SU-DHL-6 (cell line): ENCODE measurements at regions not wholly inside any gene's neighbourhood (a gene's known extent, or its start where the extent isn't known, plus 50 kb on each side); places are given as distances from the start of the nearest gene placed in this dataset.

Experiments
- H2AFZ ChIP-seq: fragments of 200-600 bp; sonication (generic); 2 replicates; pipeline ENCODE4 v1.6.1; 2014; ENCODE audit warnings: low read depth, mild to moderate bottlenecking, moderate library complexity, mixed read lengths, antibody characterized with exemption, low read length; ENCODE audit not compliant: severe bottlenecking
- H3F3A ChIP-seq: fragments of 200-600 bp; shearing (Covaris generic); 2 replicates; pipeline ENCODE4 v1.6.0; 2016; ENCODE audit warnings: antibody characterized with exemption, mild to moderate bottlenecking; ENCODE audit not compliant: insufficient read depth
- H3K27ac ChIP-seq: fragments of 200-600 bp; sonication (generic); 2 replicates; pipeline ENCODE4 v1.5.1; 2016; ENCODE audit warnings: low read depth, mild to moderate bottlenecking, low read length, moderate library complexity, mixed read lengths
- H3K27me3 ChIP-seq: fragments of 200-600 bp; sonication (generic), shearing (Covaris generic); 2 replicates; pipeline ENCODE4 v1.6.0; 2014; ENCODE audit warnings: mild to moderate bottlenecking, low read length
- H3K36me3 ChIP-seq: fragments of 200-600 bp; sonication (generic); 2 replicates; pipeline ENCODE4 v1.6.1; 2014; ENCODE audit warnings: mild to moderate bottlenecking, low read length, mixed read lengths
- H3K4me2 ChIP-seq: fragments of 300-600, 200-600 bp; shearing (Covaris generic), sonication (generic); 2 replicates; pipeline ENCODE4 v1.6.0; 2014; ENCODE audit warnings: low read length, low read depth, mild to moderate bottlenecking; ENCODE audit not compliant: poor library complexity, severe bottlenecking
- H3K4me3 ChIP-seq: fragments of 200-600 bp; sonication (generic); 2 replicates; pipeline ENCODE4 v1.5.1; 2014; ENCODE audit warnings: antibody characterized with exemption, low read length, mild to moderate bottlenecking, mixed read lengths; ENCODE audit not compliant: insufficient read depth, poor library complexity, severe bottlenecking
- H3K79me2 ChIP-seq: fragments of 200-600 bp; sonication (generic); 2 replicates; pipeline ENCODE4 v1.6.1; 2014; ENCODE audit warnings: mild to moderate bottlenecking, low read length, moderate library complexity; ENCODE audit not compliant: insufficient read depth
- H3K9ac ChIP-seq: fragments of 200-600 bp; sonication (generic); 2 replicates; pipeline ENCODE4 v1.7.0; 2014; ENCODE audit warnings: mild to moderate bottlenecking, low read length
- H3K9me2 ChIP-seq: fragments of 200-600 bp; sonication (generic); replicated peaks from 2 replicates; pipeline ENCODE4 v1.6.1; 2014; ENCODE audit warnings: low read length; ENCODE audit not compliant: insufficient read depth
- H3K9me3 ChIP-seq: fragments of 200-600 bp; sonication (generic); 2 replicates; pipeline ENCODE4 v1.6.1; 2014; ENCODE audit warnings: low read length, mixed read lengths; ENCODE audit not compliant: insufficient read depth
- H4K20me1 ChIP-seq: fragments of 200-600 bp; sonication (generic); 2 replicates; pipeline ENCODE4 v1.6.1; 2014; ENCODE audit warnings: low read depth, mild to moderate bottlenecking, antibody characterized with exemption, low read length, moderate library complexity, mixed read lengths
- CTCF ChIP-seq: fragments of 200-600 bp; sonication (generic); IDR thresholded peaks from one replicate; pipeline ENCODE4 v1.5.1; 2017; ENCODE audit warnings: antibody characterized with exemption, mild to moderate bottlenecking, low read length, moderate library complexity; ENCODE audit not compliant: insufficient read depth, poor library complexity, severe bottlenecking
- EZH2phosphoT487 ChIP-seq: fragments of 200-600 bp; sonication (generic), shearing (Covaris generic); conservative IDR thresholded peaks from 2 replicates; pipeline ENCODE4 v1.6.1; 2018; ENCODE audit warnings: mild to moderate bottlenecking, antibody characterized with exemption, low read length, moderate library complexity, mixed read lengths

GRCh38 chr16:73775841-73776388 lies 520.7 kb upstream of the PSMD7 start:
- Histone ChIP-seq H3F3A (no peaks in the 10 kb centered on the region), H3K9me2 (no peaks in the 10 kb centered on the region), H2AFZ (no peak overlapping the region), H3K27me3 (no peaks in the 10 kb centered on the region), H3K27ac (no peak overlapping the region), H3K9me3 (no peaks in the 10 kb centered on the region), H3K4me3 (no peak overlapping the region), H3K4me2 (no peak overlapping the region), H4K20me1 (no peaks in the 10 kb centered on the region), H3K36me3 (no peaks in the 10 kb centered on the region), H3K9ac (no peak overlapping the region), H3K79me2 (no peaks in the 10 kb centered on the region)
- TF ChIP-seq CTCF: no peak
- TF ChIP-seq EZH2phosphoT487: no peak

DNA sequence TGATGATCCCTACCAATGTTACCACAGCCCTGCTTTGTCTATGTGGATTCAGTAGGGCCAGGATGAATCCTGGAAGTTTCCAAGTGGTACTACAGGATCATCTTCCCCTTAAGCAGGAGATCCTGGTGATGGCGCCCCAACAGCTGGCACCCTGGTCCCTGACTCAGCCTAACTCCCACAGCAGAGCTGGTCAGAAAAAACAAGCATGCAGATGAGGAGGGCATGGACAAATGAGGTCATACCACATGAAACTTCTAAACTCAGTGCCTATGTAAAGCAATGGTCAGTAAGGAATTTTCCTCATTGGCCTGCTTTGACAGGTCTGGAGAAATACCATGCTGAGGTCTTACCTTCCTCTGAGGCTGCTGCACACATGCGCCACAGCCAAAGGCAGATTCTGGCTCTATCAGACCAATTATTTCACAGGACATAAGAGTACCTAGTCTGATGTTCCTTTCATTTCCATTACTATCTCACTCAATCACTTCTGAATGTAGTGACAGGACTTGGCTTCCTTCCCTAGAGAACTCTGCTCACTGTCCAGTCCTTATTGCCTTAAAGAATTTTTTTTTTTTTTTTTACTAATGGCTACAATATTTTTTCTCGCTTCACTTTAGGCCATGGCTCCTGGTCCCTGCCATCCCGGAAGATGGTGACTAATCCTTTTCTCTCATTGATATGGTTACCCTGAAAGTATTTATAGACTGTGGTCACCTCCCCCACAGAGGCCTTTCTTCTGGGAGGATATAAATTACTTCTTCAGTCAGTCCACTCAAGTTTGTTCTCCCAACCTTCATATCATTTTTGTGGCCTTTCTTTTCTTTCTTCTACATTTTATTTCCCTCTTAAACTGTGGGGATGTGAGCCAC lies 525.2 kb upstream of the PSMD7 start:
- Histone ChIP-seq H3K9ac (no peak overlapping the region), H3F3A (no peaks in the 10 kb centered on the region), H3K4me3 (no peak overlapping the region), H2AFZ (no peak overlapping the region), H4K20me1 (no peaks in the 10 kb centered on the region), H3K36me3 (no peaks in the 10 kb centered on the region), H3K79me2 (no peaks in the 10 kb centered on the region), H3K9me3 (no peaks in the 10 kb centered on the region), H3K4me2 (no peak overlapping the region), H3K27ac (no peak overlapping the region), H3K27me3 (no peaks in the 10 kb centered on the region), H3K9me2 (no peaks in the 10 kb centered on the region)
- TF ChIP-seq EZH2phosphoT487 (no peak), CTCF (no peak)

- Histone ChIP-seq H3K27ac (no peak overlapping the region), H3F3A (no peaks in the 10 kb centered on the region), H3K79me2 (no peaks in the 10 kb centered on the region), H3K36me3 (no peaks in the 10 kb centered on the region), H4K20me1 (no peaks in the 10 kb centered on the region), H2AFZ (no peak overlapping the region), H3K9me2 (no peaks in the 10 kb centered on the region), H3K9ac (no peak overlapping the region), H3K4me2 (no peak overlapping the region), H3K9me3 (no peaks in the 10 kb centered on the region), H3K27me3 (no peaks in the 10 kb centered on the region), H3K4me3 (no peak overlapping the region)
- no peak for TF ChIP-seq EZH2phosphoT487
- no peak for TF ChIP-seq CTCF
Measured at GRCh38 chr16:73768786-73769203, 527.8 kb upstream of the PSMD7 start.
